ENCODE measurements at regions not wholly inside any gene's neighbourhood (a gene's known extent, or its start where the extent isn't known, plus 50 kb on each side); places are given as distances from the start of the nearest gene placed in this dataset.

DNA sequence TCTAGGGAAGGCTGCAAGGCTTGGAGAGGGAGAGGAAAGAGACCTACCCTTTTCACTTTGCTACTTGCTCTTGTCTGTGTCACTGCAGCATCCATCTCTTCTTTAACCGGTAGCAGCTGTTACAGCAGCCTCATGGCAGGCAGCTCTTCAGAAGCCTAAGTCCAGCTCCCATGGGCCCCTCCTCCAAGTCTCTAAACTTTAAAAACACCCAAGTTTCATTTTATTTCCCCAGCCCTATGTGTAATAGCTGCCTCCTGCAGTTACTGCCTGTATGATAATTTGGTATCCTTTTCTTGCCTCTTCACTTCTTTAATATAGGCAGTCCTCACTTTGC lies 313.1 kb upstream of the PIK3R1 start:
- Histone ChIP-seq H3K27me3 (no peaks in the 10 kb centered on the region), H3K4me3 (no peak overlapping the region), H3K27ac (no peak overlapping the region), H3K36me3 (no peaks in the 10 kb centered on the region), H3K9me3 (no peaks in the 10 kb centered on the region), H3K4me1 (no peaks in the 10 kb centered on the region)
- WGBS, 2 donors (ENCODE audit: low coverage in 1 of 2), result 88% methylated on average over 1 of the region's 1 CpG; no CpG with 5 or more reads in 1 of the 2 donors
- intact Hi-C loops (cut with DNase I; ENCODE audit: low total_unique reads), result no loop called here
- in situ Hi-C loops (cut with MboI; ENCODE audit: low pct_ligation_motif_present in 1 of 4, low pct_unique_long_range_greater_than_20kb in 1 of 4, low sequenced_read_pairs in 3 of 4), result no loop called here
- TF ChIP-seq POLR2A (IDR thresholded peaks at IDR 0.05) (no peak), EP300 (IDR thresholded peaks at IDR 0.05; ENCODE audit: low read depth) (no peak)
- no peak for DNase-seq

DNA sequence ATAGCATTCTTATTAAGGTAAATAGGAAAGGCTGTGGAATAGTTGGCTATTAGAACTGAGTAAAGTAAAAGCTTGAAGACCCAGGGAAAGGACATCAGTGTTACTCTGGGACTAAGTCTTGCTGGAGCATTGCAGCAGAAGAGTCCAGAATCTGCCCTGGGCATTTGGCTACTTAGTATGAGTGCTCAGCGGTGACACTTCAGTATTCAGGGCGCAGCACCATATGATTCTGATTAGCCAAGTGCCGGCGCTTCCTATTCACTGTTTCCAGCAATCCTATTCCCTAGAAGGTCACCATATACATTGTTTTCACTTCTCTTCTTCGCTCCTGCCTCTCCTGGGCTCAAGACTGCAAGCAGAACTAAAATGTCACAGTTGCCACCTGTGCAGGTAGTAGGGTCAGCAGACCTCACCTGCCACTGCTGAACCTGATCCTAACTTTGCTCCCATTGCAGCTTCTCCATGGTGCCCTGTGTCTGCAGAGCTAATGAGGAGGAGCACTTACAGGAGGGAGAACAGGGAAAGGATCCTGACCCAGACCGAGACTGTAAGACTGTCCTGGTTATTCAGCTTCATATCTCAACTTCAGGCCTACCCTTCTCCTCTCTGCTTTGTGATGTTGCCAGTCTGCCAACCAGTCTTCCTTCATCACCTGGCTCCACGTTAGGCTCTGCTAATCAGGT lies 313.6 kb upstream of the PIK3R1 start:
- no peak for DNase-seq
- no peaks in the 10 kb centered on the region for H3K36me3 ChIP-seq
- WGBS, 2 donors (ENCODE audit: low coverage in 1 of 2), result 87 to 95% methylated on average over 5 to 7 of the region's 7 CpGs
- no peaks in the 10 kb centered on the region for H3K27me3 ChIP-seq
- H3K4me1 ChIP-seq, result peaks cover 0 to 2% (median 0%) of the 10 kb centered on the region in 4 donors
- in situ Hi-C loops (cut with MboI; ENCODE audit: low pct_ligation_motif_present in 1 of 4, low pct_unique_long_range_greater_than_20kb in 1 of 4, low sequenced_read_pairs in 3 of 4) (no loop called here), intact Hi-C loops (cut with DNase I; ENCODE audit: low total_unique reads) (no loop called here)
- H3K27ac ChIP-seq, result no peak overlapping the region
- H3K4me3 ChIP-seq, result no peak overlapping the region
- H3K9me3 ChIP-seq, result no peaks in the 10 kb centered on the region
- TF ChIP-seq CTCF (IDR thresholded peaks at IDR 0.05) (no peak), POLR2AphosphoS5 (IDR thresholded peaks at IDR 0.05) (no peak), EP300 (IDR thresholded peaks at IDR 0.05; ENCODE audit: low read depth) (no peak), POLR2A (IDR thresholded peaks at IDR 0.05) (no peak)

GRCh38 chr5:67900514-67900913 lies 315.0 kb upstream of the PIK3R1 start:
- Histone ChIP-seq H3K36me3 (no peaks in the 10 kb centered on the region), H3K4me1 (peaks cover 0 to 4% (median 0%) of the 10 kb centered on the region in 4 donors), H3K4me3 (no peak overlapping the region), H3K27ac (no peak overlapping the region), H3K9me3 (no peaks in the 10 kb centered on the region), H3K27me3 (no peaks in the 10 kb centered on the region)
- WGBS, 2 donors (ENCODE audit: low coverage in 1 of 2), result 71 to 83% methylated on average over 6 of the region's 6 CpGs
- TF ChIP-seq POLR2A (IDR thresholded peaks at IDR 0.05), result no peak
- no peak for TF ChIP-seq EP300 (IDR thresholded peaks at IDR 0.05; ENCODE audit: low read depth)
- no peak for TF ChIP-seq POLR2AphosphoS5 (IDR thresholded peaks at IDR 0.05)
- no peak for TF ChIP-seq CTCF (IDR thresholded peaks at IDR 0.05)
- intact Hi-C loops (cut with DNase I; ENCODE audit: low total_unique reads), result no loop called here
- in situ Hi-C loops (cut with MboI; ENCODE audit: low pct_ligation_motif_present in 1 of 4, low pct_unique_long_range_greater_than_20kb in 1 of 4, low sequenced_read_pairs in 3 of 4), result no loop called here
- no peak for DNase-seq

DNA sequence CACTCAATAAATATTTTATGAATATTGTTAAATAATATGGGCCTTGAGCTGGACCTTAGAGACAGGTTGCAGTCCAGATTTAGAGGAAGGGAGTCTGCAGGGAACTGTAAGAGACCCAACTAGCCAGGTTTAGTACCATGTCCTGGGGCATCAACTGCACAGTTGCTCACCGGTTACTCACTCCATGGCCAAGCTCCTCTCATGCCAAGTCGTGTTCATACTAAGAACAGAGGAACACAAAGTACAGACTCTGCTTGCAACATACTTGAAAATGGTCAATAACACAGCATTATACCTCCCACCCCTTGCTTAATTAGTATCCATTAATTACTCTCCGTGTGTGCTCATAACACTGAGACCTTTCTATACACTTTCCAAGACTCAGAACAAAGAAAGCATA lies 317.6 kb upstream of the PIK3R1 start:
- Histone ChIP-seq H3K9me3 (no peaks in the 10 kb centered on the region), H3K4me1 (peaks cover 0 to 4% (median 0%) of the 10 kb centered on the region in 4 donors), H3K4me3 (no peak overlapping the region), H3K27me3 (no peaks in the 10 kb centered on the region), H3K36me3 (no peaks in the 10 kb centered on the region), H3K27ac (no peak overlapping the region)
- DNase-seq, result no peak
- WGBS, 2 donors (ENCODE audit: low coverage in 1 of 2), result 80 to 90% methylated on average over 1 to 3 of the region's 3 CpGs
- no peak for TF ChIP-seq EP300 (IDR thresholded peaks at IDR 0.05; ENCODE audit: low read depth)
- TF ChIP-seq POLR2A (IDR thresholded peaks at IDR 0.05), result no peak
- no peak for TF ChIP-seq POLR2AphosphoS5 (IDR thresholded peaks at IDR 0.05)
- TF ChIP-seq CTCF (IDR thresholded peaks at IDR 0.05), result no peak
- in situ Hi-C loops (cut with MboI; ENCODE audit: low pct_ligation_motif_present in 1 of 4, low pct_unique_long_range_greater_than_20kb in 1 of 4, low sequenced_read_pairs in 3 of 4) (no loop called here), intact Hi-C loops (cut with DNase I; ENCODE audit: low total_unique reads) (no loop called here)

DNA sequence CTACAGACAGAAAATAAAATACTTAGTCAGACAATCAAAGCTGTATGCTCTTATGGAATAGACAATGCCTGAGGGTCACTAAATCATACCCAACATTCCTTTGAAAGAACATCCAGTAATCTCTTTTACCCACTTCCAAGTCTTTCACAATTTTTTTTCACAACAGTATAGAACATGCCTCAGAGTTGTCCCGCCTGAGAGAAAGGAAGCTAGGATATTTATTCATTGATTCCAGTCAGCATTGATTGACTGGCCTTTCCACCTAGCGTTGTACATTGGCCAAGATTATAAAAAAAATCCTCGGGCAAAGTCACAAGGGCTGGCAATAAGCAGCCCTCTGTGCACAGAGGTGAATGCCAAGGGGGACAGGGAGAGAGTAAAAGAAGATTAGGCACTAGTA lies 318.1 kb upstream of the PIK3R1 start:
- no peaks in the 10 kb centered on the region for H3K9me3 ChIP-seq
- in situ Hi-C loops (cut with MboI; ENCODE audit: low pct_ligation_motif_present in 1 of 4, low pct_unique_long_range_greater_than_20kb in 1 of 4, low sequenced_read_pairs in 3 of 4) (no loop called here), intact Hi-C loops (cut with DNase I; ENCODE audit: low total_unique reads) (no loop called here)
- 49 to 60% methylated on average over 3 of the region's 3 CpGs for WGBS, 2 donors (ENCODE audit: low coverage in 1 of 2)
- H3K36me3 ChIP-seq, result no peaks in the 10 kb centered on the region
- H3K4me3 ChIP-seq, result no peak overlapping the region
- peaks cover 0 to 4% (median 0%) of the 10 kb centered on the region in 4 donors for H3K4me1 ChIP-seq
- TF ChIP-seq POLR2A (IDR thresholded peaks at IDR 0.05) (no peak), CTCF (IDR thresholded peaks at IDR 0.05) (no peak), EP300 (IDR thresholded peaks at IDR 0.05; ENCODE audit: low read depth) (no peak), POLR2AphosphoS5 (IDR thresholded peaks at IDR 0.05) (no peak)
- no peaks in the 10 kb centered on the region for H3K27me3 ChIP-seq
- H3K27ac ChIP-seq, result no peak overlapping the region
- no peak for DNase-seq
